ENCODE measurements at regions not wholly inside any gene's neighbourhood (a gene's known extent, or its start where the extent isn't known, plus 50 kb on each side); places are given as distances from the start of the nearest gene placed in this dataset.

DNA sequence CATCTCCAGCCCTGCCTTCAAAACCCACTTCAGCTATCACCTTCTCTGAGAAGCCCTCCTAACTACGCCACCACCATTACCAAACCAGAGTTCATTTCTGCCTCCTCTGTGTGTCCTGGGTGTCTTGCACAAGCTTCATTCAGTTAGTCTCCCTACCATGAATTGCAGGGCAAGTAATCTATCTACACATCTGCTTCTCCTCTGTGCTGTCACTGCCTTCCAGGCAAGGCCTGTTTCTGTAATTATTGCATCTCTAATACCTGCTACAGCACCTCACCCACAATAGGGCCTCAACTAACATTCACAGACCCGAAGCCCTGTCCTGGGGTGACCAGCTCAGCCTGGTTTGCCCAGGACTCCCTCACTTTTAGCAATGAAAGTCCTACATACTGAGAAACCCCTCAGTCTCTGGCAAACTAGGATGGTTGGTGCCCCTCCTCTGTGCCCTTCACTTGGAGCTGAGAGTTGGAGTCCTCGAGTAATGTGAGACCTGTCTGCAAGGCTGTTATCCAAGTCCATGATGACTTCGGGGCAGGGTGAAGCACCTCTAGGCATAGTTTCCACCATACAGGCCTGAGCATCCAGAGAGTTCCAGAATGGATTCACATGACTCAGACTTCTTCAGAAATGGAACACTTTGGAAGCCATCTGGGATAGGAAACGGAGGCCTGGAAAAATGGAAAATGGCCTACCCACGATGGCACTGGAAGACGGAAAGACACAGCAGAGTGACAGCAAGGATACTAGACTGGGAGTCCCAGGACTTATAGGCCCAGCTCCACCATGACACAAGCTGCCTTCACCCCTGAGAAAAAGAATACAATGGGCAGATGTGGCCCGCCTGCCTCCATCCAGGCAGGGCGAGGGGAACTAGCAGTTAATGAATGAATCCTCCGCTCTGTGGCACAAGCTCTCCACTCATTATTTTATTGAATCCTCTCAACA, 269.3 kb downstream of the BUD13 start:
- DNase-seq, result no peak

DNA sequence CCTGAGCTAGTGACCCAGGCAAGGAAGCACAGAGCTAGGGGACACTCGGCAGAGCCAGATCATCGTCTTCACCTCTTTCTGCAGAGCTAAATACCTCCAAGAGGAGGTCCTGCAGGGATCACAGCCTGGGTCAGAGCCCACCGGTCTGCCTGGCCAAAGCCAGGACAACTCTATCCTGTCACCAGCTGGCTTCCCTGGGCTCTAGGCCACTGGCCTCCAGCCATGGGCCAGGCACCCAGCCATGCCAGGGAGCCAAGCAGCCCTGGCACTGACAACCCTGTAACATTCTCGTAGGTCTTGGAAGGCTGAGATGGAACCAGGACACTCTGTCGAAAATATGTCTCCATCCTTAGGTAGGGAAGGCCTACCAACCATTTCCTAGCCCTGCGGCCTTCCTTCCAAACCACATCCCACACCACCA, 270.1 kb downstream of the BUD13 start:
- DNase-seq, result no peak

DNA sequence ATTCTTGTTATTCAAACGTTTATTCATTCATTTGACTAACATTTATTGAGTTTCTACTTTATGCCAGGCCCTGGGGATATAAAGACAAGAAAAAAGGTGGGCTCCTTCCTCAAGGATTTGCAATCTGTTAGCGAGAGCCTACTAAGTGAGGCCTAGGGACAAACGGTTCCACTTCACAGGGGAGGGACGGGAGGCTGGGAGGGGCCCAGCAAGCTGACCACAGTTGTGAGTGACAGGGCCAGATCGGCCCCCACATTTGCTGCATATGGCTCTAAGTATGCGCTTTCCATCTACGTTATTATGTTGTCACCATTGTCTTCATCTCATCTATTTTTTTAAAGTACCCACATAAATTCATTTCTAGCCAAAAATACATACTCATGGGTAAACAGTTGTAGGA, 271.1 kb downstream of the BUD13 start:
- DNase-seq, result no peak

DNA sequence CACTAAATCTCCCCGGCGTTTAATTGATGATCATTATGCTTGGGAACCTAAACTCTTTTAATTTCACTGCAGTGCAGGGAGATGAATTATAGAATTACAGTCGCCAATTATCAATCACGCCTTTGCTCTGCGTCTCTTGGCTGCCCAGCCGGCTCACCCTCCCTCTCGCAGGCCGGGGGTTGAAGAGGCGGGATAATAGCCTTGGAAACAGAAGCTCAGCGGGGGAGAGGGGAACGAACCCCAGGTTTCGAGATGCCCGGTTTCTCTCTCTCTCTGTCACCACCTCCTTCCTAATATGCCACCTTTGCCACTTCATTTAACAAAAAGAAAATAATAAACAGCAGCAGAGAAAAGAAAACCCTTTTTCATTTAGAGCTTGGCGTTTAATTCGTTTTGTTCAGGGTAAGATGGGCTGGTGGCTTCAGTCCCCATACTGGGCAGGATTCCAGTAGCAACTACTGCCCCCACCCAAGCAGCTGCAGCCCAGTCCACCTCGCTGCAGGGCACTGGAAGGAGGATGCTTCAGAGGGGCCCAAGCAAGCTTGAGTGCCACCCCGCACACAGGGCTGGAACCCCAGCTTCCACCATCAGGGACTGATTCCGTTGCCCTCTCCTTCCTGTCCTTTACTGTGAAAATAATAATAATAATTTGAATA, 271.7 kb downstream of the BUD13 start:
- no peak for DNase-seq

DNA sequence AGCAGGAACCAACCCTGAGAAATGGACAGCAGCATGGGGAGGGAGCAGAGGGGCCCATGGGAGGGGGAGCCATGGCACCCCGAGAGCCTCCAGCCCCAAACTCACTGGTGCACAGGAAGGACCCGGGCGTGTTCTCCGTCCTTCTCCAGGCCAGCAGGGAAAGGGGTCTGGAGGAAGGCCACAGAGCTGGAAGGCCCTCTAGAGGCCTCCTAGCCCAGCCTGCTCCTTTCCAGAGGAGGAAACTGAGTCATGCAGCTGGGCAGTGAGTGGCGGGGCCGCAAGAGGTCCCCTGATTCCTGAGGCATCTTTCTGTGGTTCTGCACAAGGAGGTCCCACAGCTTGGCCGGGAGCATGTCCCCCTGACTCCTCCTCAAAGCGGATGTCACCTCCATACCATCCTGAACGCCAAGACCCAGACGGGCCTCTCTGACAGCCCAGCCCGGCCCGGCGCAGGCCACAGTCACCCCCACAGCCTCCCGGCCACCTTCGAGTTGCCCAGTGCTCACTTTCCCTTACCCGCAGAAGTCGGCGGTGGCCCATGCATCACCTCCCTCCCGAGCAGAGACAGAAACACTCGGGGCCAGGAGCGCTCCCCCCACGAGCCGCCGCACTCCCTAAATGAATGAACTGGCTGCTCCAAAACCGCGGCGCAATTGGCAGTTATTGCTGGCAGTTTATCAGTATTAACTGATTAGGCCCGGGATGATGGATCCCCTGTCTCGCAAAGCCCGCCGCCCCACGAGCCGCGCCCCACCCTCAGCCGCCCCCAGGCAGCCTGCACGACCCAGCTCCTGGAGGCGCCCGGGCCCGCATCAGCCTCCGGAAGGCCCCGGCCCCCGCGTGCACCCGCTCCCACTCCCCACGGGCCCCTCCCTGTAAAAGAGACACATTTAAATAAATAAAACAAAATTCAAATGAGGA, 272.5 kb downstream of the BUD13 start:
- no peak for DNase-seq

DNA sequence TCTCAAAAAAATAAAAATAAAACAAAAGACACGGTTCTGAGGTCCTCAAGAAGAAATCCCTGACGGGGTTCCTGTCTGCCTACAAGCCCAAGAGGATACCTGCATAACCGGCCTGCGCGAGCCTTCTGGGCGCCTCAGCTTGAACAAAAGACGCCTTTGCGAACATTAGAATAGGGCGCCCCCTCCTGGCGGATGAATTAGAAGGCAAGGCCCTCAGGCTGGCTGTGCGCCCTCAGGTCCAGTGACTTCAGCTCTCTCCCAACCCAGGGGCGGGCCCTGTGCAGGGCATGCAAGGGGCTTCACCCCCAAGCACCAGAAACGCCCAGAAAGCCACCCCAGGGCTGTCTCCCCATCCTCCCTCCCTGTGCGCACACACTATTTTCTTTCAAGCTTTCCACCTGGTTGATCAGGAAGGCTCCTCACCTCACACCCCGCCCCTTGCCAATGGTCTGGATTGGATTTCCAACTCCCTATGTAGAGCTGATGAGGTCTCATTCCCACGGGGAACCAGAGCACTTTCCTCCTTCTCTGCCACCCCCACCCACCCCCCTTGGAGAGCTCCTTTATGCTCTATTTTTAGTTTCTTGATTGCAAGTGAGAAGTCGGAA, 273.3 kb downstream of the BUD13 start:
- DNase-seq, result peak; percentile 90

DNA sequence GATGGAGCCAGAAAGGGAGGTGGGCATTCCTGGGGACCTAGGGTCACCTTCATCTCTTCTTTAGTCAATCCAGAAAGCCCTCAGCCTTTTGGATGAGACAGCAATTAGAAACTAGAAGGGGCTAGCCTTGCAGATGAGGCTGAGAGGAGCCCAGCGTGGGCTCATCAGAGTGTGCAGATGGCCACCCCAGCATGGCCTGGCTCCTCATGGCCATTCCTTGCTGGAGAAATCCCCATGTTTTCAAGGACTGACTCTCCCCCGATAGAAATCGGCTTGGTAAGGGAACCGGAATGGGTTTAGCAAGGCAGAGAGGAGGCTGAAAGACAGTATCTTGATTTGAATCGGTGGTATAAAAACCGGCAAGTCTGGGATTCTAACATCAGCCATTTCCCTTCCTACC, 274.6 kb downstream of the BUD13 start:
- DNase-seq, result no peak

DNA sequence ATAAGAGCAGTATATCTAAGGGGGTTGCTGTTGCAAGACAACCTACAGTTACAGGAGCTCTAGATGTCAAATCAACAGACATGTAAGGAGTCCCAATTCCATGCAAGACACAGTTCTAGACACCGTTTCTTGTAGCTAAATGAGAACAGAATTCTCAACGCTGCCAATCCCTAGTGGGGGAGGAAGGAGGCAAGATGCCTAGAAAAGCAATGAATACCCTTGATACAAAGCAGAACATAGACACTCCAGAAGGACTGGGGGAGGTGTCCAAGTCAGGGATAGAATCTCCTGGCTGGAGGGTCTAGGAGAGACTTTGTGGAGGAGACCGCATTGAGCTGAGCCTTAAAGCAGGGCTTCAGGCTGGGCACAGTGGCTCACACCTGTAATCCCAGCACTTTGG, 280.2 kb downstream of the BUD13 start:
- DNase-seq, result no peak

DNA sequence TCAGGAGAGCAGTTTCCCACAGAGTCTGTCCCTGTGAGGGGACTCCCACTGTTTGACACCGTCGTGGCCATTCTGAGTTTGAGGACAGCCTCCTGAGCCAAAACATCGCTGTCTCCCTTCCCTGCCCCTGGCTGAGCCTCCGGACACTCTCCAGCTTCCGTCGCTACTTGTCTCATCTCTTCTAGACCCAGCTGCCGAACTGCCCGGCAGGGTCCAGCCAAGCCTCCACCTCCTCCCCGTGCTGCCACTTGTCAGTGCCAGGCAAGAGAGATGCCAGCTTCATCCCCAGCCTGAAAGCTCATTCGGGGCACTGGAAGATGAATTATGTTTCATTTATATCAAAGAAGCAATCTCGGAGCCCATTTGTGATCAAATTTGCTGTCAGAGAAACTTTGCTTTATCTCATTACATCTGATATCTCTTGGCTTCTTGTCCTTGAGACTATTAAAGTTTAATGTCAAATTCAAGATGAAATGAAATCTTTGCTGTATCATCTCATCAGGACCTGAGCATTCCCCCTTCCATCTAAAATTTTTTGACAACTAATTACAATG, 283.9 kb downstream of the BUD13 start:
- DNase-seq, result no peak

DNA sequence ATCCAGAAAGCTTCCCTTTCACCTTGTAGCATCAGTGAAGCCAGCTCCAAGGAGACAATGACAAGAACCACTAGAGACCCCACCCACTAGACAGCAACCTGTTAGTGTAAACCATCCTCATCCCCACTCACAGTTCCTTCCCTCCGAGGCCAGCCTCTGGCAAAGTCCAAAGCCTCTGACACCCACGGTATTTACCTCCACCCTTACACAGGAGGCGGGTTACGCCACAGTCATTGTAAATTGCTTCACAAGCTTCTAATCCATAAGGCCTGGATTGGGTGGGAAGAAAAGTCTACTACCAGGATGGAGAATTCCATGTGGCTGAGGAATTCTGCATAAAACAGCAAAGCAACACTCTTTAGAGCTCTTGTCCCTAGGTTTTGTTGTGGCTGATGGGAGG, 287.4 kb downstream of the BUD13 start:
- no peak for DNase-seq

DNA sequence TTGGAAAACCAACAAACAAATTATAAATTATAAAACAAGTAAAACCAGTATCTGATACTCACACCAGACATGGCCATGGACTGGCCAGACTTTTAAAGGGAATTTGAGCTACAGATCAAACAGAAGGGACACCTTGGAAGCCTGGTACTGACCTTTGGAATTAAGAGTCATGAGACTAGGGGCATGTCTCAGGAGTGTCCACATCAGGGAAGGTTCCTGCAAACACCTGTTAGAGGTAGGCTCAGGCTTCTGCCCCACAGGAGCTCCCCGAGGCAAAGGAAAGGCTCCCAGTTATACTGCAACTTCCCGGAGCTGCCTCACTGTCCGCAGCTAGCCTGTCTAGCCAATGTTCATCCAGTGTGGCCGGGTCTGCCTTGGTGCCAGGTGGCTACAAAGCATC, 290.1 kb downstream of the BUD13 start:
- no peak for DNase-seq

DNA sequence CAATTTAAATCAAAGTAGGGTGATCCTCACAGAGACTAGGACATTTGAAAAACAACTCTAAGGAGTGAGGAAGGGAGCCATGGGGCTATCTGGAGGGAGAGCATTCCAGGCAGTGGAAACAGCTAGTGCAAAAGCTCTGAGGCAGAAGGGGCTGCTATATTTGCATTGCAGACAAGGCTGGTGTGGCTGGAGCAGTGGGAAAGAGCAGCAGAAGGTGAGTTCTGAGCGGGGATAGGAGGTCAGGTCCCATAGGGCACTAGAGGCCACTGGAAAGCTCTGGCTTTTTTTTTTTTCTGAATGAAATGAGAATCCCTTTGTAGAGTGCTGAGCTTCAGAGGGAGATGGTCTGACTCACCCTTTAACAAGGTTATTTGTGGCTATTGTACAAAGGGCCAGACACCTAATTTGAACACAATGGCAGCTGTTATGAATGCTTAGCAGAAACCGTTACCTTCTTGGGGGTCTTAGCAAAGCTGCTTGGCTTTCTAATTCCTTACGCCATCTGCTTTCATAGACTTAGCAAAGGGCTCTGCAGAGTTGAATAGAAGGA, 291.6 kb downstream of the BUD13 start:
- no peak for DNase-seq

DNA sequence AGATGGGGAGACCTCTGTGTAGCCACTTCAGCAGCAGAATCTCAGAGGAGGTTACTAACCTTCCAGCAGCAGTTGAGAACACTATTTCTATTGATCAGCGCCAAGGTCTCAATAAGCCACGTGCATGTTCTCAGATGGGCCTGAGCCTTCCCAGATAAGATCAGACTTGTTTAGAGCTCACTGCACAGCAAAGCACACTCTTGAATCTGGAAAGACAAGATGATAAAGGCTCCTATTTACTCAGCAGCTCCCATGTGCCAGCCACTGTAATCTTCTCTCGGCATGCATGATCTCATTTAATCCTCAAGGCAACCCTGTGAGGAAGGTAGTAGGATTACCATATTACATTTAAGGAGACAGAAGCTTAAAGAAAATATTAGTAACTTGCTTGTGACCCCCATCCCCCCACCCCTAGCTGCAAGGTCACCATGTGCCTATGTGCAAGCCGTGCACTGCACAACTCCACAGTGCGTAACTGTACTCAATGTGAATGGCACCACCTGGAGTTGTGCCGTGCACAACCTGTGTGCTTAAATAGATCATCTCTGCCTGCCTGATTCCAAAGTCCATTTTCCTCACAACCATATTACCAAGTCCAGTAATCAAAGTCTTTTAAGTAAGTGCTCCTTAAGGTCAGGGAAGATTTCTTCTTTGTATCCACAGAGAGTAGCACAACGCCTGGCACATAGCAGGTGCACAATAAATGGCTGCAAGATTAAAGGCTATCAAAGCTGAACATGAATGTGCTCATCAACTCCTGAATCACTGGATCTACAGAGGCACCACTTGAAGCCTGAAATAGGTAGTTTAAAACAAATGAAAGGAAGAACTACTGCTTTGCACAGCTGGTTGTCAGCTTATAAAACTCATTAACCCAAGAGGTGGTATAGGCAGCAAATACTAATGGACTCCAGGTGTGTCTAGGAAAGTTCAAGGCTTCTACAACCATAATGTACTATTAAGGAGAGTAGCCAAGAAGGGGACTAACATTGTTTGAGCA, 293.8 kb downstream of the BUD13 start:
- no peak for DNase-seq

DNA sequence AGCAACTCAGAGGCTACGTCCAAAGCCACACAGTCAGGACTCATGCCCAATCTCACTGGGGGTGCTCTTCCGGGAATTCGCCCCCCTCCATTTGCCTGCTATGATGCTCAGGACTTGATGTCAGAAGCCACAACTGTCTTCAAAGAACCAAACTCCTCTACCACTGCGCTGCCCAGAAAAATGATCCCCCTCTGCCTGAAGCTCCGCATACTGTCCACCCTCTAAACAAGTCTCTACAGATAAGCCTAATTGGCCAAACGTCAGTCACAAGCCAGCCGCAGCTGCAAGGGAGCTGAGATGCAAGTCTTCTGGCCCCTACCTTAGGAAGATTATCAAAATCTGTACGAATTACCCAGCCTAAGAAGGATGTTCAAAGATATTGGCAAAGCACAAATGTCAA, 294.6 kb downstream of the BUD13 start:
- no peak for DNase-seq

DNA sequence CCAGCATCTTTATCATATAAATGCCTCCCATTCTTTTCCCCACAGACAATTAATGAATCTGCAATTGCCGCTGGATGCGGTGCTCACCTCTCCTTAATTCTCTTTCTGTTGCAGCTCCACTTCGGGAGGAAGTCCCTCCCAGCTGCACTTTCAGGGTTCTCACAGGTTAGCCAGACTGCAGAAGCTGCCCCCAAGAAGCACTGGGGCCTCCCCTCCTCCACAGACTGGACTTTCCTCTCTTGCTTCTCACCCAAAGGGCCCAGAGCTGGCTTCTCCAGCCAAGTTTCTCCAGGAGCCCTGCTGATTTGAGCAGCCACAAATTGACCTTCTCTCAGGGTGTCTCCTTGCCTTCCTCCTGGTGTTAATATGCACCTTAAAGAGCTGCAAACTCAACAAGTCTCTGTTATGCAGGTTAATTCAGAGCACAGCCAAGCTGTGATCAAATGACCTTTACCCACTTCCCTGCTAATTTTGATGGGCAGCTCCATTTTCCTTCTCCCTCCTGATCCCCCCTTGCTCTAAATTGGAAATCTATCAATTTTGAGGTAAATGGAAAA, 298.9 kb downstream of the BUD13 start:
- no peak for DNase-seq

DNA sequence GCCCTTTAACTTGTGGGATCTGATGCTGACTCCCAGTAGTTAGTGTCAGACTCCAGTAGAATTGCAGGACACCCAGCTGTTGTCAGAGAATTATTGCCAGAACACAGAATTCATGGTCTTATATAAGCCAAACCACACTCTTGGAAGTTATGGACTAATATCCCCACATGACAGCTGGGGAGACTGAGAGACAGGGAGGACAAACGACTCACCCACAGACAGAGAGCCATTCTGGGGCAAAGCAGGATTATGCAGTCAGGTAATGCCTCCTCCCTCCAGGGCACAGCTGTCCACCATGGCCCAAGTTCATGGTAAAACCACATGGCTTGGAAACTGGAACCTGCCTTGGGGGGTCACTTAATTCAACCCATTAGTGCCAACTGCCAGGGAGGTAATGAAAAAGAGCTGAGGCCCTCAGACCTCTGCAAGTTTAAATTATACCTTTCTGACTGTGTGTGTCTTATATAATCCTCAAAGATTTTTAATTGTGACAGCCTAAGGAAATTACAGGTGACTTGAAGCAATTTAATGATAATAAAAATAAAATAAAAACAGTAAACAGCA, 299.5 kb downstream of the BUD13 start:
- no peak for DNase-seq

DNA sequence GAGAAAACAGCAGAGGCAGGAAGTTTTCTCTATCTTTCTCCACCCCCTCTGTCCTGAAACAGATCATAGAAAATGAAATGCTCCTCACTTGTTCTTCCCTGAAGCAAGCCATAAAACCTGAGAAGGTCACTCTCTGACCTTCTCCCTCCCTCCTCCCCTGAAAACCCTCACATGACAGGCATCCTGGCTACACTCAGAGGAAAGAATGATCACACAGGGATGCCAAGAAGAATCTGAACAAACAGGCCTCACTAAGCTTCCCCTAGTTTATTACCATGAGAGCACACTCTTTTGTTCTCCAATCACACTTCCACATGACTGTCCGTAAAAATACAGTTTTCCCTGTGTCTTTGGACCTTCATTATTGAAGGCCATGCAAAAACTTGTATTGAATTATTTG, 300.1 kb downstream of the BUD13 start:
- no peak for DNase-seq

DNA sequence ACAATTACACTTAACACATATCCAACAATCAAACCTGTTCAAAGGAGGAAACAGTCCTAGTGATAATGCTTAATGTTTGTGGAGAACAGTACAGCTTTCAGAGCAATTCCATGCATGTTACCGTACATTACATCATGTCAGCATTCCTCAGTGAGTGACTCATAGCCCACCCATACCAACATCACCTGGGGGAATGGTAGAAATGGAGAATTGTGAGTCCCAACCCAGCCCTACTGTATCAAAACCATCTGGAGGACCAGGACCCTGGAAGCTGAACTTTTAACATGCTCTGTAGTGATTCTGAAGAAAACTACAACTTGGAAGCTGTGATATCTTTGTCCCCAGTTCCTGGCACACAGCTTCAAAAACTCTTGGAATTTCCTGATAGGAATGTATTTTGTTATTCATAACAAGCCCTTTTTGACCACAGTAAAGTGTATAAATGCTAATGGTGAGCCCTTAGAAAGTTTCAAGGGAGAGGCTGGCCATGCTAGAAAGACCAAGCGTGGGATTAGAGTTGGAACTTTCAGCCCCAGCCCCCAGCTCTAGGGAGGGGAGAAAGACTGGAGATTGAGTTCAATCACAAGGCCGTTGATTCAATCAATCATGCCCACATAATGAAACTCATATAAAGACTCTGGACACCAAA, 301.1 kb downstream of the BUD13 start:
- DNase-seq, result no peak

DNA sequence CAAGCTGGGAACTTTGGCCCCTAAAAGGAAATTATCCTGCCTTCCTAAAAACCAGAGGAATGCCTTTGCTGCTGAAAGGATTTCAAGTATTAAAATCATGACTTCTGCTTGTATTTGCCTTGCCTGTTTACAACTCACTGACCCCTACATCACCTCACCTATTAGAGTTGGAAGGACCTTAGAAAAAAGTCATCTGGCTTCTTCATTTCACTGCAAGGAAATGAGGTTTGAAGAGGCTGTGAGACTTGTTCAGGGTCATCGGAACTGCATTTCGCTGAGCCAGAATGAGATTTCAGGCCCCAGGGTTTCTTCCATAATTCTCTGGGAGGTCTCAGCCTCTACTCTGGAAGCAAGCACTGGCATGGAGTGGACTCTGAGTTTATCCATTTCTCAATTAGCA, 304.1 kb downstream of the BUD13 start:
- no peak for DNase-seq

DNA sequence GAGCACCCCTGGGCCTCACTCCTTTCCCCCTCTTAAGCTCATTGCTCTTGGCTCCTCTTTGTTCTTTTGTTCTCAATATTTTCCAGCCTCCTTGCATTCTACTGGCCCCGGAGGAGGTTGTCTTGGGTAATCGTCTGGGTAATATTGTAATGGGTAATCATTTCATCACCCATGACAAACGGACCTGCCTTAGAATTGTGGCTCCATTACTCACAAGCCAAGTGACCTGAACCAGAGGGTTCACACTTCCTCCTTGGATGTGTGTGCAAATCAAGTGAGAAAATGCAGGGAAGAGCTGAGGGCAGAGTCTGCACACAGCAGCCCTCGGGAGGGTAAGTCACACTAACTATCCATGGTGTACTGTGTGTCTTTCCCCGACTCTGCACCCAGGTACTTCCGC, 305.0 kb downstream of the BUD13 start:
- DNase-seq, result no peak

Measured in hematopoietic multipotent progenitor cell treated with erythropoietin and hydrocortisone succinate and interleukin-3 and kit ligand, for 6 days (in vitro differentiated cells).